Ureter (tissue), 1 donor: ENCODE measurements at regions not wholly inside any gene's neighbourhood (a gene's known extent, or its start where the extent isn't known, plus 50 kb on each side); places are given as distances from the start of the nearest gene placed in this dataset.
"Not testable (repeated sequence)": the region's sequence is repeated elsewhere in the genome, so short reads cannot be mapped to it uniquely, and the experiment has no call there.

Experiments used
- DNase-seq: peaks from one replicate; pipeline ENCODE4 v3.0.0-alpha.2; 2020; ENCODE audit warnings: low spot score
- donor health status: DM: yes; HTN: yes; CAD: no.

DNA sequence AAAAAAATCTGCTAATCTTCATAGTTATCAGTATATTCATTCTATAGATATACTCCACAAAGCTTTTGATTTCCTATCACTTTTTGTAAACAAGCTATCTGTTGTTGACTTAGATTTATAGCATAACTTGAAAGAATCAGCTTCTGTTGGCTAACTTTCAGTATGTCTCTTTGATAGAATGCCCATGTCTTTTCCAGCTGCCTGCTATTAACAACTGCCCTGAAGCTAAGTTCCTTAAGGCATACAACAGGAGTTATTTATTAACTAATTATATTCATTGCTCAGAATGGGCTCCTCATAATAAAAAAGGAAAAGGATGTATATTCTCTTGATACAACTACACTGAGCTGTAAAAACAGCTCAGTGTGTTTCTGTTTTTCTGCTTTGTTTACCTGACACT, 293.9 kb downstream of the TUSC7 start:
- no peak for DNase-seq

DNA sequence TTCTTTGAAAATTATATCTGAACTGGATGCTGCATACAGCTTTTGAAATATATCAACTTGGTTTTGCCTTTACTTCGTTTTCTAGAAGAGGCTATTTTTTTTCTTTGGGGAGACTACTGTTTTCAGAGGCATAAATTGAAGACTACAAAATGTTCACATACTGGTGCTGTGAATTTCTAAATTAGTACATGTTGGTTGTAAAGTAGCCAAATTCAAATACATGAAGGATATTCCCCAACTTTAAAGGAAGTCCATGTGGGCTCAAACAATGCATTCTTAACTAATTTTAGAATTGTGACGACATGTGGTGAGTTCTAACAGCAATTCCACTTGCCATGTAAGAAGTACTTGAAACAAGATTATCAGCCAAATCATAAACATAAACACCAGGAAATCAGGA, 295.7 kb downstream of the TUSC7 start:
- DNase-seq, result no peak

DNA sequence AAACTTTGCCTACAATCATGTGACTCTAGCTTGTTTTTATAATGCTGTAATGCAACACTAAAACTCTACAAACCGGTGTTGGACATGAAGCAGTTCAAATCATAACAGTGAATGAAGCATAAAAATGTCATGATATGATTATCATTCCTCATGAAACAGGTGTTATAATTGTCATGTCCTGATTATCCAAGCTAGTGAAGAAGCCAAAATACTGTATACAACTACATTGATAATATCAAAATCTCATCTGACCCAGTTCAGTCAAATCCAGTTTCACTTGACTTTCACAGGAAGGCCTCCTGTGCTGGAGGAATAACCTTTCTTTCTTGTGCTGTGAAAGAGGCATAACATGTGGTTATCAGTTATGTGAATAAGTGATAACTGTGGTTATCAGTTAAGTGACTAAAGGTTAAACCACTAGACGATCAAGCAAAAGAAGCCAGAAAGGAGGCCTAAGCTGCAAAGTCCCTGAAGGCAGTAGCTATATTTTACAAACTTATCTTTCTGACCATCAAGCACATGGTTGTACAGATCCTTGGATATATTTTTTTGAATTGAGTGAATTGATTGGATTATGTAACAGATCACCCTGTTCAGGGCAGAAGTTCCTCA, 296.4 kb downstream of the TUSC7 start:
- DNase-seq, result no peak

DNA sequence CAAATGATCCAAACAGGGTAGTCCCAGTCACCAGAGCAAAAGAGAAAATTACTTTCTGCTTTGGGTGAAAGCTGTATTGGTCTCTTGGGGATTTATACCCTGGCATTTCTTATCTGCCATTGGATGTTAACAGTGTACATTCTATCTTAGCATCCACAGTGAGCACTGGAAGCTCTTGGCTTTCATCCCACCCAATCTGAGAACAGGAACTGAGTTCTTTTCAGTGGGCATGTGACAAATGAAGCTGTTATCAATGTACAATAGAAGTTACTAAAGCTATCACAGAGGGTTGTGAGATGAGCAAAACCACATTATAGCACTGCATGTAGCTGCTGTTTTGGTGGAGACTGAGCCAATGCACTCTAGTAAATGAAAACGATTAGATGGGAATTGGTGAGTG, 300.7 kb downstream of the TUSC7 start:
- no peak for DNase-seq

DNA sequence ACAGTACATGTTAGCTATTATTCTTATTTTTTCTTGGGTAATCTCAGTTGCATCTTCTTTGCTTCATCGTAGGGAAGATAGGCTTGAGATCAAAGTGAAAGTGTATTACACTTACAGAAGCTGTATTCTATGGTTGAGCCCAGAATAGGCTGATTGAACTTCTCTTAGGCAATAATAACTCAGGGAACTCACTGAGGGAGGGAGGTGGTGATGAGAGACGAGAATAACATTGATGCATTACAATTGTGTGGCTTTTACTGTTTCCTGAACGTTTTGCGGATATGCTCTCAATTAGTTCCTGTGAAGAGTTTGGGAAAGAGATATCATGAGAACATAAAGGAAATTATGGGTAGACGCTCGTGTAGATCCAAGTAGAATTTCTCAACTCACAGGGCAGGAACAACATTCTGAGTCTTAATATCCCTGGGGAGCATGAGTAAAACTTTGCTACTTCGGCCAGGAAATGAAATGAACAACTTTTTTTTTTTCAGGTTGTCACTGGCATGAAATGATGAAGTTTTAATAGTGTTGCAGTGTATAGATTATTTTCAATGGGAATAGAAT, 302.2 kb downstream of the TUSC7 start:
- DNase-seq, result no peak

DNA sequence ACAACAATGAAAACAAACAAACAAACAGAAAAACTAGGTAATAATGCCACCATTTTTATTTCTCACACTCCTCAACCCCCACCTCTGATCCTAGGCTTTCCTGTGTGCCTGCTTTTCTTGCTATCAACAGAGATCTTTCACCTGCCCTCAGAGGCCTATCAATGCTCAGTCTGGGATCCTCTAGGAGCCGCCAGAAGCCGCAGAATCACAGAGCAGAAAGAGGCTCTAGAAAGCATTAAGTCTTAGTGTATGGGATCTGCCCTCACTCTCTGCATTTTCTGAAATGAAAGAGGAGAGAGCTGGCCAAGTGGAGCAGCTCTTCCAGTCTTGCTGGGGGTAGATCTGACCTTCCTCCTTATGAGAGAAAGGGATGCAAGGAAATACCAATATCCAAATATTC, 306.8 kb downstream of the TUSC7 start:
- no peak for DNase-seq

DNA sequence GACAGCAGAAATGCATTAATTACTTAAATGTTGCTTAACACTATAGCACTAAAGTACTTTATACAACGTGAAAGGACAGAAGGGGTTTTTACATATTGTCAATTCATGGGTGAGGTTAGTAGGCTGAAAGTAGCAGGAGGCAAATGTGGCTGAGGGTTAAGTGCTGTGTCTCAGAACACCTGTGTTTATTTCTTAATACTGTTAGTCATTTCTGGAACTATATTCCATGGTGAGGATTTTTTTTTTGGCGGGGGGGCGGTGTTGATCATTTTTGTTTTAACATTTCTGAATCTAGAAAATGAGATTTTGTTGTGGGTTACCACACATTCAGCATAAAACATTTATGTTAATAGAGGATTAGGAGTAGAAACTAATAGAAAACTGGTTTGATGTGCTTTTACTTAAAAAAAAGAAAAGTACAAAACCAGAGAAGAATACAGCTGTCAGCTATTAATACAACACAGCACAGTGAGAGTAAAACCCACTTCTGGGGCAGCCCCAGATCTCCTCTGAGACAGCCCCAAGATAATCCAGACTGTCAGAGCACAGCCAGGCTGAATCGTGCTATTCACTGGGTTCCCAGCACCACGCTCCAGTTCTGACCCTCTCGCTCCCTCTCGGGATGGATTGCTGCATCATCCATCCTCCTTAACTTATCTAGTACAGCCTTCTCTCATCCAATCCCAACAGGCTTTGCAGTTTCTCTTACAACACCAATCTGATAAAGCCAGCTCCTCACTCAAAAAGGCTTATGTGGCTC, 307.7 kb downstream of the TUSC7 start:
- no peak for DNase-seq

DNA sequence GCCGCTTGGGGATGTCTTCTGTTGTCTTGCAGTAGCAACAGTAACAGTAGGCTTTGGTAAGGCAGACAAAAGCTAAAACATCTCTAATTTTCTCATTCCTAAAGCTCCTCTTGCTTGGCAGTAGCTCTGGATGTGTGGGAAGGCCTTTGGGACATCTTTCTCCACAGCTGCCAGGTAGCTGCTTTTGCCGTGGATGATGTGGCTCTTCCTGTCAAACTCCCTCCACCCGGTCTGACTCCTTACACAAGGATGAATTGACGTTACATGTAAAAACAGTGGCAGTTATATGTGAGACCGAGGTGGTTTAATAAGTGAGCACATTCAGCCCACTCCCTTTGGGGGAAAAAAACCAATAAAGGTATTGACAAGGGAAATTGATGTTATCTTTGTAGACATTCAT, 309.1 kb downstream of the TUSC7 start:
- DNase-seq, result no peak

DNA sequence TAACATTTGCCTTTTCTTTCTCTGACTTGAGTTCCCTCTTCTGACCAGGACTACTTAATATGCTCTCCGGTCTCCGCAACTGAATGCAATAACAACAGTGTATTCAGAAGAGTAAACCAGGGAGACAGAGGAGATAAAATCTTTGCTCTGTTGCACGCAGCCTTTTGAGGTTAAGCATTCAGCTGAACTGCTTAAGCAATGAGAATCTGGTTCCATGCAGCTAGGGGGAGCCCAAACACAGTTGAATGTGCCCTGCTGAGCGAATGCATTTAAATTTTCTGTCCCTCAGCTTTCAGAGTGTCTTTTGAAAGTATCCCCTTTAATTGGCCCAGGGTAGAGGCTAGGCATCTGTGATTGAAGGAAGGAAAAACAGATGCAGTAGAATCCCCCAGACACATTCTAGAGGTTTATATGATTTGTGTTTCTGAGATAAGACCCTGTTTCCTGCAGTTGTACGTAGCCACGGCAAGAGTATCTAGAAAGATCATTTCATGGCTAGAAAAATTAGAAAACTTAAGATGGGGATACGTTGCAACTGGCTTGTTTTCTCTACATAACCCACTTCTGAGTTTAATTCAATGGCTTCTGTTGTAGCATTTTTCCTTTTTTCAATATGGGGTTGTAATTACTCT, 309.6 kb downstream of the TUSC7 start:
- DNase-seq, result peak; percentile 76

DNA sequence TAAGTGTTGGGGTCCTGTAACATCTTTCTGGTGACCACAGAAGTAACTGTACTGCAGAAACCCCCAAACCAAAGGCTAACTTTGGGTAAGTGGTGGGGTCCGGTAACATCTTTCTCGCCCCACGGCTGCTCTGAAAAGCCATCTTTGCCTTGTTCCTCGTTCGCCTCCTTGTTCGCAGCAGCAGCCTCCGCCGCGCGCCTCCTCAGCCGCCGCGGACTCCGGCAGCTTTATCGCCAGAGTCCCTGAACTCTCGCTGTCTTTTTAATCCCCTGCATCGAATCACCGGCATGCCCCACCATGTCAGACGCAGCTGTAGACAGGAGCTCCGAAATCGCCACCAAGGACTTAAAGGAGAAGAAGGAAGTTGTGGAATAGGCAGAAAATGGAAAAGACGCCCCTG, 316.8 kb downstream of the TUSC7 start:
- DNase-seq, result no peak

DNA sequence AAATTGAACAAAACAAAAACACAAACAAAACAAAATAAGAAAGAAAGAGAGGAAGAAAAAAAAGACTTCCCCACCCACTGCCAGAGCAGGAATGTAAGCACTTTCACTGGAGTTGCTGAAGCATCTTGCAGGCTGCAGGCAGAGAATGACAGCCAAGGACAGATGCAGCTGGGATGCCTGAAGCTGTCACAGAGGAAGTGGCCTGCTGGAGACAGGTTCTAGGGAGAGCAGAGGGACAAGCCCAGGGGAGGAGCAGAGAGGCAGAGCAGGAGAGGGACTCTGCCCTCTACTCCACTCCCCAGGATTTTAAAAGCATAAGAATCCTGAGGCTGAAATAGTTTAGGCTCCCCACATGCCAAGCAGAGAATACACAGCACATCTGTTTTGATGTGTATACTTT, 326.2 kb downstream of the TUSC7 start:
- no peak for DNase-seq

DNA sequence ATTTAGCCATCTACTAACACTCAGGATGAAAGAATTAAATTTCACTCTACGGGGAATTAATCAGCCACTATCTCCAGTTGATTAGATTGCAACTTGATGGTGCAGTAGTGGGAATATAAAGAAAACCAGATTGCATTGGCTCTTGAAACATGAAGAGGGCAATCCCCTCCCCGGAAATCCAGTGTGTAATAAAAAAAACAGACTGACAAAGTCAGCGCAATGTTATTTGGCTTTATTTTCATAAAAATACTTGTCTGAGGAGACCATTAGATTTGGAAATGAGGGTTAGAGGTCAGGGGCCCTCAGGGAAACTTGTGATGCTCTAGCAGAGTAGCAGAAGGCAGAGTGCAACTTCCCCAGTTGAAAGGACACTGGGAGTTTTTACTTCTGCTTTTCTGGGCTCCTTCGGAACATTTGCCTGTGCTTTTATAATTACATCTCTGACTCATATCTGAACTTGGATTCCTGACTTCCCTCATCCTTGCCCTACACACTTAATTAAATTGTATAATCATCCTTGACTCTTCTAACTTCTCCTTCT, 326.8 kb downstream of the TUSC7 start:
- no peak for DNase-seq

DNA sequence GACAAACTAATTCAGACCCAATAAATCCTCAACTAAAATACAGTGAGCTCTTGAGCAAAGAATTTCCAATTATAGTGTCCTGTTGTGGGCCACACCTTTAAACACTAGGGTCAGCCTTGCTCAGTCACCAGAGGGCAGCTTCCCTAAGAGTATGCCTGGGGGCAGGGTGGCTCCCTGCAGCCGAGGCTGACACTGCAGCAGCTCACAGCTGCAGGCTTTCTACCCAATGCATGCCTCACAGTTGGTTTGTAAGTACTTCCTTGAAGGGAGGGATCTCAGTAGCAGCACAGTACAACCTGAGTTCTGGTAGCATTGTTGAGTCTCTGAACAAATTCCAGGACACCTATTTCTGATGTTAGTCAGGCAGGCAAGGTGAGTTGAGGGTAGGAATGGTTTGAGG, 335.6 kb downstream of the TUSC7 start:
- no peak for DNase-seq

DNA sequence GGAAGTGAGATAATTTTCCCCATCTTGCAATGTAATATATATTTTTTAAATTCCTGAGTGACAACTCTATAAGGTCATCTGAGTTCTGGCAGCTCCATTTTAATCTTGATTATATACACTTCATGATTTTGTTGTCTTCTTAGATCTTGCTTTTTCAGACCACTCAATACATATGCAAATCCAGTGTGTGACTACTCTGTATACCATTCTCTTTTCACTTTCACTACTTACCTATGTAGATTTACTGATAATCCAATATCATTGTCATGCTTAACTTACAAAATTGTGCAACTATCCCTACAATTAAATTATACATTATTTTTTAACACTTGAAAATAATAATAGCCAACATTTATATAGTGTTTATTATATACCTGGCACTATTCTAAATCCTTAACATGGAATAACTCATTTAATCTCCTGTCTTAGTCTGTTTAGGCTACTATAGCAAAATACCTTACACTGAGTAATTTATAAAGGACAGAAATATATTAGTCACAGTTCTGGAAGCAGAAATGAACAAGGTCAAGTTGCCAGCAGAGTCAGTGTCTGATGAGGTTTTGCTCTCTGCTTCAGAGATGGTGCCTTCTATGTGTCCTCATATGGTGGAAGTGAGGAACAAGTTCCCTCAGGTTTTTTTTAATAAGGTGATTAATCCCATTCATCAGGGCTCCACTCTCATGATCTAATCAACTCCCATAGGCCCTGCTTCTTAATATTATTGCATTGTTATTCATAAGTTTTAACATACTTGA, 338.5 kb downstream of the TUSC7 start:
- no peak for DNase-seq

DNA sequence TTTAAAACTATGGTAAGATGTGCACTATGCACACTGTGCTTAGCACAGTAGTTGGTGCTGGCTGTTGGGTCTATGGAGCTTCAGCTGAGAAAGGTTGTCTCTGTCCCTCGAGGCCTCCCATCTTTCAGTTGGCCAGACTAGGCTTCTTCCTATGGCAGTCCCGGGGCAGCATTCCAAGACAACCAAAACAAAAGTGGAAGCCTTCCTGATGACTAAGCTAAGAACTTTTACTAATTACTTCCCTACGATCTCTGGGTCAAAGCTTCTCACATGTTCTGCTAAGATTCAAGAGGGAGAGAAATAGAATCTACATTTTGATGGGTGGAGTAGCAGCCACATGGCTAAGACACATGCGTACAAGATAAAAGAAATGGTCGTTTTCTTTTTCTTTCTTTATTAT, 342.8 kb downstream of the TUSC7 start:
- DNase-seq, result no peak

DNA sequence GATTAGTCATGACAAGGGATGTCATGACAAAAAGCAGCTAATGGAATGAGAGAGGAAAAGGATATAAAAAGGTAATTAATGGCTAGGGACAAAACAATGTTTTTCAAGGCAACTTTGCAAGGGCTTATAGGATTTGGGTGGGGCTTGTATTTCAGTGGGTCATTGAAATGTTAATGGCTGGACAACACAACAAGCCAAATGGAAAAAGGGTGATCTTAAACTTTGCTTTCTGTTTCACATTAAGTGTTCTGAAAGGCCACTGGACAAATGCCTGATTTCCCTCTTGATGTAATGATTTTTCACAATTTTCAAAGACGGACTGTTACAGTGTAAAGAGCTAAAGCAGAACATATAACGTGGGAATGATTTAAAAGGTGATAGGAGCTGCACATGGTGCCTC, 345.0 kb downstream of the TUSC7 start:
- DNase-seq, result no peak

DNA sequence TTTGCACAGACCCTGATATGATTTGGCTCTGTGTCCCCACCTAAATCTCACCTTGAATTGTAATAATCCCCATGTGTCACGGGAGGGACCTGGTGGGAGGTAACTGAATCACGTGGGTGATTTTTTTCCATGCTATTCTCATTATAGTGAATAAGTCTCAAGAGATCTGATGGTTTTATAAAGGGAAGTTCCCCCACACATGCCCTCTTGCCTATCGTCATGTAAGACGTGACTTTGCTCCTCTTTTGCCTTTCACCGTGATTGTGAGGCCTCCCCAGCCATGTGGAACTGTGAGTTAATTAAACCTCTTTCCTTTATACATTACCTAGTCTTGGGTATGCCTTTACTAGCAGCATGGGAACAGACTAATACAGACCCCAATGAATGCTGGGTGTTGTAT, 347.4 kb downstream of the TUSC7 start:
- not testable (repeated sequence) for DNase-seq

DNA sequence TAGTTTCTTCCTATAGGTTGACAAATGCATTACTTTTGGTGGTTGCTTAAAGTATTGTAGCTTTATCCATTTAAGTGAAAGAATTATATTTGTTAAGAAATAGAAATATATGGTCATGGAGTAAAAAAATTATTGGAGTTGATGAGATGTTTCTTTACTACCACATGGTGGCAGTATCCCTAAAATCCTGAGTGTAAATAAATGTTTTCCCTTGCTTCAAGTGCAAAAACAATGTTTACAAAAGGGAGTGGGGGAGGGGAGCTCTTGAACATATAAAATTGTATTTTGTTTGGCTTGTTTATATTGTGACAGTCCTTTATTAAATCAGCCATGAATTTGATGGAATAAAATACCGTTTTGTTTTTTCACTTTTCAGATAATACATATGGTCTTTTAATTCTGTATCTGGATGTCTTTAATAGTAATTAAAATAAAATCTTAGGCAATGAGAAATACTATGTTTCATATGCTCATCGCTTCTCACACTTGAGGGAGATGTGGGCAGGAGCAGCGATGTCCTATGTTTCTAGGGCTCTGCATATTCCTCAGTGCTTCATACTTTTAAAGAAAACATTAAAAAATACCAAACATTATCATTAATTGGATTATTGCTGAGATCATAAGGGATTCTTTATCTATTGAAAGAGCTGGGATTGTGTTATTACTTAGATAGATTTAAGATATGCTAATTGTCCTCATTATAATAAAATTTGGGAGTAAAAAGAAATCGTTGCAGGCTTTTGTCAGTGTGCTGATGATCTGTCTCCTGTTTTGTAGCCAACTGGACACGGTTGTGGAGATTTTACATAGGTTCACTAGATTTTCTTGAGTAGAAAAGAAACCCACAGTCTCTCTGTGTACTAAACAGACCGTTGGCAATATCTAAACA, 349.7 kb downstream of the TUSC7 start:
- DNase-seq, result no peak

DNA sequence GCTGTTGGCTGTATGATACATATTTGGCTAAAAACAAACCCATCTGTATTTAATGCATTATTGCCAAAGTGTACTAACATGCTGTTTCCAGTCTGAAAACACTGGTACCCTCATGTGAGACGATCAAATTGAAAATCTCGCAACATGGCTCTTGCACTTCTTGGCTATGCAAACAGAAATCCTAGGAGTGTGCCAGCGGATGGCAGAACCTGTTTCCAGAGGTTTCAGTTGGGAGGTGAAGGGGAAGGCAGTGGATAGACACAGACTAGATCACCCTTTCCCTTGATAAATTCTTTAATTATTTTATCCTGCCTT, 350.3 kb downstream of the TUSC7 start:
- DNase-seq, result no peak

DNA sequence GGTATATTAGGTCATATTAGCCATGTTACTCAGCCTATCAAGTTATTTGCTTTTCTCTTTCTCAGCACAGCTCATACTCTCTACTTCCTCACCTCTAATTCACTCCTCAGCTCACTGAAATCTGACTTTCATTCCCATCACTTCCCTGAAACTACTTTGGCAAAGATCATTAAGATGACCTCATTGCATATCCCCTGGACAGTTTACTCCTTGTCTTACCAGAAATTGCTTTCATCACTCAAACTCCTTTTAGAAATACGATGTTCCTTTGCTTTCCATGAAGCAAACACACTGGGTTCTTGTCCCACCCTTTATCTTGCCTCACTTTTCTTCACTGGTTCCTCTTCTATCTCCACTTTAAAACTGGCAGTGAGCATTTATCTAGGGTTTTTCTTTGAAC, 354.4 kb downstream of the TUSC7 start:
- no peak for DNase-seq

DNA sequence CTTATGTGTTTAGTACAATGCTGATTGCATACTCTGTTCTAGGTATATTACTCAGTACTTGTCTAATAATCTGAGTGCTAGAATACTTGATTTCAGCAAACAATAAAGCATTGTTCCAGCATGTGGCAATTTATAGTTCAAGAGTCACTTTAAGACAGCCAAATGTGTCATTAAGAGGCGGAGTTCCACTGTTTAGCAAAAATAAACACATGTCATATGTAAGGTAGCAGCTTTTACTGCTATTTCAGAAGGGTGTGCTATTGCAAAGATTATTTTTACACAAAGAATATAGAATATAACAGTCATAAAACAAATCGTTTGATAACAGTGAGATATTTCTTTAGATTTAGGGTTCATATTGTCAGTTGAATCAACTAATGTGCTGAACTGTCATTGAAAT, 358.7 kb downstream of the TUSC7 start:
- DNase-seq, result no peak
